Upper lobe of right lung (tissue), 1 donor: ENCODE measurements at regions not wholly inside any gene's neighbourhood (a gene's known extent, or its start where the extent isn't known, plus 50 kb on each side); places are given as distances from the start of the nearest gene placed in this dataset.

Source experiments
- ATAC-seq: fragments of 200-7000 bp; cut with Tn5 transposase; one replicate; pipeline ENCODE4 v1.9.1; 2020; ENCODE audit warnings: mild to moderate bottlenecking, moderate library complexity
- DNase-seq: peaks from one replicate; pipeline ENCODE4 v3.0.0-alpha.2; 2020
- H3K27ac ChIP-seq: fragments of 200-600 bp; one replicate; pipeline ENCODE4 v1.8.0; 2022
- H3K27me3 ChIP-seq: fragments of 200-600 bp; one replicate; pipeline ENCODE4 v1.8.0; 2022; ENCODE audit warnings: mild to moderate bottlenecking
- H3K36me3 ChIP-seq: fragments of 200-600 bp; one replicate; pipeline ENCODE4 v1.8.0; 2022
- H3K4me1 ChIP-seq: fragments of 200-600 bp; one replicate; pipeline ENCODE4 v1.8.0; 2022
- H3K4me3 ChIP-seq: fragments of 200-600 bp; one replicate; pipeline ENCODE4 v1.8.0; 2022; ENCODE audit warnings: mild to moderate bottlenecking
- H3K9me3 ChIP-seq: fragments of 200-600 bp; one replicate; pipeline ENCODE4 v1.8.0; 2022
- intact Hi-C: fragments of 100-400 bp; cut with DNase I; formaldehyde crosslinking; loops from one replicate; pipeline ENCODE4 v1.11.0; 2022
- TF ChIP-seq, protein P1 (sequence below): fragments of 200-600 bp; IDR thresholded peaks from one replicate; pipeline ENCODE4 v1.8.0; 2022; ENCODE audit warnings: antibody characterized with exemption
- donor health status: DM: no; HTN: yes; CAD: no; lungs with severe emphysema.

GRCh38 chr2:207356567-207356966 is 173.2 kb upstream of the CREB1 start:
- no peak for ATAC-seq

DNA sequence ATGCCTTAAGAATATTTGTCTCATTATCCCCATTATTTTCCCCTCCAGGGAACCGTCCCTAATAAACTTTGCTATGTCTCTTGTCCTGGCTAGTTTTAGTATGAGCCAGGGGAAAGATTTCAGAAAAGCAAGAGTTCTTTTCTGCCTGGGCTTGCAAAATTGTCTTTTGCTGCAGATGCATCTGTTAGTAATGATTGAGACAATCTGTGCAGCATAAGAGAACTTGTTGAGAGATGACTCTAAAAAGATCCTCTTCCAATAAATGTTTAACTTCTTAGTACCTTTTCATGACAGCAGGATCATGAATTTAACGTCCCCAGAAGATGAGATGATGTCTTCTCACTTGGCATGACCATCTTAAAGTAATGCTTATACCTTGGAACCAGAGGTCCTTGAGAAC is 172.5 kb upstream of the CREB1 start:
- no peak overlapping the region for H3K27ac ChIP-seq
- TF ChIP-seq, protein P1, sequence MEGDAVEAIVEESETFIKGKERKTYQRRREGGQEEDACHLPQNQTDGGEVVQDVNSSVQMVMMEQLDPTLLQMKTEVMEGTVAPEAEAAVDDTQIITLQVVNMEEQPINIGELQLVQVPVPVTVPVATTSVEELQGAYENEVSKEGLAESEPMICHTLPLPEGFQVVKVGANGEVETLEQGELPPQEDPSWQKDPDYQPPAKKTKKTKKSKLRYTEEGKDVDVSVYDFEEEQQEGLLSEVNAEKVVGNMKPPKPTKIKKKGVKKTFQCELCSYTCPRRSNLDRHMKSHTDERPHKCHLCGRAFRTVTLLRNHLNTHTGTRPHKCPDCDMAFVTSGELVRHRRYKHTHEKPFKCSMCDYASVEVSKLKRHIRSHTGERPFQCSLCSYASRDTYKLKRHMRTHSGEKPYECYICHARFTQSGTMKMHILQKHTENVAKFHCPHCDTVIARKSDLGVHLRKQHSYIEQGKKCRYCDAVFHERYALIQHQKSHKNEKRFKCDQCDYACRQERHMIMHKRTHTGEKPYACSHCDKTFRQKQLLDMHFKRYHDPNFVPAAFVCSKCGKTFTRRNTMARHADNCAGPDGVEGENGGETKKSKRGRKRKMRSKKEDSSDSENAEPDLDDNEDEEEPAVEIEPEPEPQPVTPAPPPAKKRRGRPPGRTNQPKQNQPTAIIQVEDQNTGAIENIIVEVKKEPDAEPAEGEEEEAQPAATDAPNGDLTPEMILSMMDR, result no peak
- no peaks in the 10 kb centered on the region for H3K27me3 ChIP-seq
- no peak for DNase-seq
- H3K4me1 ChIP-seq, result no peaks in the 10 kb centered on the region
- no peaks in the 10 kb centered on the region for H3K36me3 ChIP-seq
- H3K9me3 ChIP-seq, result no peaks in the 10 kb centered on the region
- intact Hi-C loops, result no loop called here
- ATAC-seq, result no peak
- no peak overlapping the region for H3K4me3 ChIP-seq

More at GRCh38 chr2:207356567-207356966, 173.2 kb upstream of the CREB1 start:
- Histone ChIP-seq H3K4me1 (no peaks in the 10 kb centered on the region), H3K9me3 (no peaks in the 10 kb centered on the region), H3K27me3 (no peaks in the 10 kb centered on the region), H3K27ac (no peak overlapping the region), H3K36me3 (no peaks in the 10 kb centered on the region), H3K4me3 (no peak overlapping the region)
- TF ChIP-seq, protein P1, result no peak
- no peak for DNase-seq
- intact Hi-C loops, result no loop called here

- ATAC-seq (no peak), DNase-seq (no peak)
- Histone ChIP-seq H3K27ac (no peak overlapping the region), H3K27me3 (no peaks in the 10 kb centered on the region), H3K4me1 (no peaks in the 10 kb centered on the region), H3K36me3 (no peaks in the 10 kb centered on the region), H3K9me3 (no peaks in the 10 kb centered on the region), H3K4me3 (no peak overlapping the region)
- intact Hi-C loops, result no loop called here
- TF ChIP-seq, protein P1, result no peak
Observed at GRCh38 chr2:207362716-207363115, 167.0 kb upstream of the CREB1 start.

DNA sequence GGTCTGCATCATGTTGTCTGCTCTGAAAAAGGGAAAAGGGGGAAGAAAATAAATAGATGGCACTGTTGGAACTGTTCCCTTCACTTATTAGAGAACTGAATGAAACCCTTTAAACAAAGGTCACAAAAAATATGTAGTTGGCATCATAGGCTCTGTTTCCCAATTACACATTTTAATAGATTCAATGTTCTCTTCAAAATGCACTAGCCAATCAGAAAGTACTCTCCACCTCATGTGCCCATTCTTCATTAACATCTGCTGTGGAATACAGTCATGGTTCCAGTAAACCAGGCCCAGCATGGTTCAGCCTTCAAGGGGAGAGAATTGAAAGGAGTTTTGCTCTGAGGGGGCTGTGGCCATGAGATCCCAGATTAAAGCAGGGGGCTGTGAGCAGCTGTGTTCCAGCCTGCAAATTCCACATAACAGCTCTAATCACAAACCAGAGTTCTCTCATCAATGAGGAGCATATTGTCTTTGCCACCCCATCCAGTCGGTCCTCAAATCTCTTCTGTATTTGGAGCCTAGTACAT is 165.9 kb upstream of the CREB1 start:
- Histone ChIP-seq H3K27ac (no peak overlapping the region), H3K4me3 (no peak overlapping the region), H3K36me3 (no peaks in the 10 kb centered on the region), H3K27me3 (no peaks in the 10 kb centered on the region), H3K4me1 (no peaks in the 10 kb centered on the region), H3K9me3 (no peaks in the 10 kb centered on the region)
- TF ChIP-seq, protein P1, result no peak
- no peak for DNase-seq
- intact Hi-C loops, result no loop called here
- ATAC-seq, result no peak

GRCh38 chr2:207370646-207371045 is 159.1 kb upstream of the CREB1 start:
- H3K36me3 ChIP-seq, result no peaks in the 10 kb centered on the region
- H3K4me1 ChIP-seq, result no peaks in the 10 kb centered on the region
- intact Hi-C loops, result no loop called here
- H3K9me3 ChIP-seq, result peaks cover 5% of the 10 kb centered on the region
- no peaks in the 10 kb centered on the region for H3K27me3 ChIP-seq
- no peak overlapping the region for H3K27ac ChIP-seq
- TF ChIP-seq, protein P1, result no peak
- ATAC-seq, result no peak
- DNase-seq, result no peak
- no peak overlapping the region for H3K4me3 ChIP-seq

GRCh38 chr2:207371877-207372276 is 157.9 kb upstream of the CREB1 start:
- Histone ChIP-seq H3K27ac (no peak overlapping the region), H3K4me3 (no peak overlapping the region), H3K4me1 (no peaks in the 10 kb centered on the region), H3K36me3 (no peaks in the 10 kb centered on the region), H3K27me3 (no peaks in the 10 kb centered on the region), H3K9me3 (peaks cover 5% of the 10 kb centered on the region)
- TF ChIP-seq, protein P1, result no peak
- DNase-seq (no peak), ATAC-seq (no peak)
- intact Hi-C loops, result no loop called here
